Upper lobe of left lung (tissue), 4 donors: ENCODE measurements at regions not wholly inside any gene's neighbourhood (a gene's known extent, or its start where the extent isn't known, plus 50 kb on each side); places are given as distances from the start of the nearest gene placed in this dataset.

ENCODE experiments used
- CTCF ChIP-seq, 6 experiments: fragments of 450-650 bp in 4 of 6; fragments of 200-600 bp in 2 of 6; sonication (generic) in 2 of 6; IDR thresholded peaks; one replicate each; pipeline ENCODE4 v1.5.1; 2016 to 2019; ENCODE audit warnings: antibody characterized with exemption in 6 of 6
- POLR2A ChIP-seq, 4 donors: fragments of 450-650 bp; IDR thresholded peaks; one replicate each; pipeline ENCODE4 v1.5.1; 2016 to 2017; ENCODE audit warnings: antibody characterized with exemption in 4 of 4, mild to moderate bottlenecking in 2 of 4
- POLR2AphosphoS5 ChIP-seq, 2 donors: sonication (generic); formaldehyde crosslinking; IDR thresholded peaks; one replicate each; pipeline ENCODE4 v1.5.1; 2017; ENCODE audit warnings: antibody characterized with exemption in 2 of 2

- TF ChIP-seq CTCF (IDR thresholded peaks at IDR 0.05) (no peak), POLR2AphosphoS5 (IDR thresholded peaks at IDR 0.05) (no peak), POLR2A (IDR thresholded peaks at IDR 0.05) (no peak)
These were observed 464.2 kb upstream of the DAB1 start for GRCh38 chr1:57887964-57888491.
